ENCODE measurements at regions not wholly inside any gene's neighbourhood (a gene's known extent, or its start where the extent isn't known, plus 50 kb on each side); places are given as distances from the start of the nearest gene placed in this dataset.
"Not testable (repeated sequence)": the region's sequence is repeated elsewhere in the genome, so short reads cannot be mapped to it uniquely, and the experiment has no call there.

DNA sequence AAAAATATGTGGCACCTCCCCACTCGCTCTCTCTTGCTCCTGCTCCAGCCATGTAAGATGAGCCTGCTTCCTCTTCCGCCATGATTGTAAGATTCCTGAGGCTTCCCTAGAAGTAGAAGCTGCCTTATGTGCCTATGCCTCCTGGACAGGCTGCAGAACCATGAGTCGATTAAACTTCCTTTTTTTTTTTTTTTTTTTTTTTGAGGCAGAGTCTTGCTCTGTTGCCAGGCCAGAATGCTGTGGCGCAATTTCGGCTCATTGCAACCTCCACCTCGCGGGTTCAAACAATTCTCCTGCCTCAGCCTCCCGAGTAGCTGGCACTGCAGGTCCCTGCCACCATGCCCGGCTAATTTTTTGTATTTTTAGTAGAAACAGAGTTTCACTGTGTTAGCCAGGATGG lies 112.5 kb downstream of the FAM217A start (continued):
- TF ChIP-seq SMAD4 (CRISPR knock-in tag; IDR thresholded peaks at IDR 0.05) (no peak), ZNF232 (CRISPR knock-in tag; IDR thresholded peaks at IDR 0.05) (no peak)
- TF ChIP-seq, protein P1, sequence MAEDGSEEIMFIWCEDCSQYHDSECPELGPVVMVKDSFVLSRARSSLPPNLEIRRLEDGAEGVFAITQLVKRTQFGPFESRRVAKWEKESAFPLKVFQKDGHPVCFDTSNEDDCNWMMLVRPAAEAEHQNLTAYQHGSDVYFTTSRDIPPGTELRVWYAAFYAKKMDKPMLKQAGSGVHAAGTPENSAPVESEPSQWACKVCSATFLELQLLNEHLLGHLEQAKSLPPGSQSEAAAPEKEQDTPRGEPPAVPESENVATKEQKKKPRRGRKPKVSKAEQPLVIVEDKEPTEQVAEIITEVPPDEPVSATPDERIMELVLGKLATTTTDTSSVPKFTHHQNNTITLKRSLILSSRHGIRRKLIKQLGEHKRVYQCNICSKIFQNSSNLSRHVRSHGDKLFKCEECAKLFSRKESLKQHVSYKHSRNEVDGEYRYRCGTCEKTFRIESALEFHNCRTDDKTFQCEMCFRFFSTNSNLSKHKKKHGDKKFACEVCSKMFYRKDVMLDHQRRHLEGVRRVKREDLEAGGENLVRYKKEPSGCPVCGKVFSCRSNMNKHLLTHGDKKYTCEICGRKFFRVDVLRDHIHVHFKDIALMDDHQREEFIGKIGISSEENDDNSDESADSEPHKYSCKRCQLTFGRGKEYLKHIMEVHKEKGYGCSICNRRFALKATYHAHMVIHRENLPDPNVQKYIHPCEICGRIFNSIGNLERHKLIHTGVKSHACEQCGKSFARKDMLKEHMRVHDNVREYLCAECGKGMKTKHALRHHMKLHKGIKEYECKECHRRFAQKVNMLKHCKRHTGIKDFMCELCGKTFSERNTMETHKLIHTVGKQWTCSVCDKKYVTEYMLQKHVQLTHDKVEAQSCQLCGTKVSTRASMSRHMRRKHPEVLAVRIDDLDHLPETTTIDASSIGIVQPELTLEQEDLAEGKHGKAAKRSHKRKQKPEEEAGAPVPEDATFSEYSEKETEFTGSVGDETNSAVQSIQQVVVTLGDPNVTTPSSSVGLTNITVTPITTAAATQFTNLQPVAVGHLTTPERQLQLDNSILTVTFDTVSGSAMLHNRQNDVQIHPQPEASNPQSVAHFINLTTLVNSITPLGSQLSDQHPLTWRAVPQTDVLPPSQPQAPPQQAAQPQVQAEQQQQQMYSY (CRISPR knock-in tag; IDR thresholded peaks at IDR 0.05), result no peak

DNA sequence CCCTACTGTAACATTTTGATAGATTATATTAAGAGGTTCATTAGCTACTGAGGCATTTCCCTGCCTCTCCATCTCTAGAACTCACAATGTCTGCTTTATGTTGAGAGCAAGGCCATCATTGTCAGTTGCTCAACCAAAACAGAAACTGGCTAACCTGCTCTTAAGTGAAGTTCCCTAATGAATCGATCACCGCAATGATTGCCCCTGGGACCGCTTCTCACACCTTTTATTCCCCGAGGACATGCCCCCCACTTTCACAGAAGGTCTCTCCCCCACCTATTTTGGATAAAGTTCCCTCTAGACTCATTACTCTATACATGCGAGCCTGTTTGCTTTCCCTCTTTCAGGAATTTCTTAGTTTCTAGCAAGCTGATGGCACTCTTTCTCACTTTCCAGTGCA lies 108.8 kb downstream of the FAM217A start:
- no peak for DNase-seq (ENCODE audit: low spot score)
- H3K4me3 Mint-ChIP-seq, result no peak overlapping the region
- H3K36me3 Mint-ChIP-seq, result no peaks in the 10 kb centered on the region
- TF ChIP-seq NR3C1 (CRISPR knock-in tag; conservative IDR thresholded peaks at IDR 0.05; ENCODE audit: low read depth), result no peak
- TF ChIP-seq, protein P2, sequence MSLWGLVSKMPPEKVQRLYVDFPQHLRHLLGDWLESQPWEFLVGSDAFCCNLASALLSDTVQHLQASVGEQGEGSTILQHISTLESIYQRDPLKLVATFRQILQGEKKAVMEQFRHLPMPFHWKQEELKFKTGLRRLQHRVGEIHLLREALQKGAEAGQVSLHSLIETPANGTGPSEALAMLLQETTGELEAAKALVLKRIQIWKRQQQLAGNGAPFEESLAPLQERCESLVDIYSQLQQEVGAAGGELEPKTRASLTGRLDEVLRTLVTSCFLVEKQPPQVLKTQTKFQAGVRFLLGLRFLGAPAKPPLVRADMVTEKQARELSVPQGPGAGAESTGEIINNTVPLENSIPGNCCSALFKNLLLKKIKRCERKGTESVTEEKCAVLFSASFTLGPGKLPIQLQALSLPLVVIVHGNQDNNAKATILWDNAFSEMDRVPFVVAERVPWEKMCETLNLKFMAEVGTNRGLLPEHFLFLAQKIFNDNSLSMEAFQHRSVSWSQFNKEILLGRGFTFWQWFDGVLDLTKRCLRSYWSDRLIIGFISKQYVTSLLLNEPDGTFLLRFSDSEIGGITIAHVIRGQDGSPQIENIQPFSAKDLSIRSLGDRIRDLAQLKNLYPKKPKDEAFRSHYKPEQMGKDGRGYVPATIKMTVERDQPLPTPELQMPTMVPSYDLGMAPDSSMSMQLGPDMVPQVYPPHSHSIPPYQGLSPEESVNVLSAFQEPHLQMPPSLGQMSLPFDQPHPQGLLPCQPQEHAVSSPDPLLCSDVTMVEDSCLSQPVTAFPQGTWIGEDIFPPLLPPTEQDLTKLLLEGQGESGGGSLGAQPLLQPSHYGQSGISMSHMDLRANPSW (CRISPR knock-in tag; conservative IDR thresholded peaks at IDR 0.05; ENCODE audit: low read depth), result no peak
- TF ChIP-seq, protein P3, sequence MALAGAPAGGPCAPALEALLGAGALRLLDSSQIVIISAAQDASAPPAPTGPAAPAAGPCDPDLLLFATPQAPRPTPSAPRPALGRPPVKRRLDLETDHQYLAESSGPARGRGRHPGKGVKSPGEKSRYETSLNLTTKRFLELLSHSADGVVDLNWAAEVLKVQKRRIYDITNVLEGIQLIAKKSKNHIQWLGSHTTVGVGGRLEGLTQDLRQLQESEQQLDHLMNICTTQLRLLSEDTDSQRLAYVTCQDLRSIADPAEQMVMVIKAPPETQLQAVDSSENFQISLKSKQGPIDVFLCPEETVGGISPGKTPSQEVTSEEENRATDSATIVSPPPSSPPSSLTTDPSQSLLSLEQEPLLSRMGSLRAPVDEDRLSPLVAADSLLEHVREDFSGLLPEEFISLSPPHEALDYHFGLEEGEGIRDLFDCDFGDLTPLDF (CRISPR knock-in tag; IDR thresholded peaks at IDR 0.05), result no peak
- TF ChIP-seq, protein P4, sequence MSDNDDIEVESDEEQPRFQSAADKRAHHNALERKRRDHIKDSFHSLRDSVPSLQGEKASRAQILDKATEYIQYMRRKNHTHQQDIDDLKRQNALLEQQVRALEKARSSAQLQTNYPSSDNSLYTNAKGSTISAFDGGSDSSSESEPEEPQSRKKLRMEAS (CRISPR knock-in tag; IDR thresholded peaks at IDR 0.05), result no peak
- no peak for TF ChIP-seq SOX15 (CRISPR knock-in tag; IDR thresholded peaks at IDR 0.05)
- TF ChIP-seq ESRRA (CRISPR knock-in tag; IDR thresholded peaks at IDR 0.05; ENCODE audit: borderline replicate concordance), result no peak
- no peak for TF ChIP-seq MXD4 (CRISPR knock-in tag; IDR thresholded peaks at IDR 0.05; ENCODE audit: borderline replicate concordance)
- no peak for TF ChIP-seq ZNF317 (CRISPR knock-in tag; IDR thresholded peaks at IDR 0.05; ENCODE audit: borderline replicate concordance, low read depth)
- TF ChIP-seq ELF4 (CRISPR knock-in tag; IDR thresholded peaks at IDR 0.05; ENCODE audit: low read depth), result no peak
- TF ChIP-seq, protein P5, sequence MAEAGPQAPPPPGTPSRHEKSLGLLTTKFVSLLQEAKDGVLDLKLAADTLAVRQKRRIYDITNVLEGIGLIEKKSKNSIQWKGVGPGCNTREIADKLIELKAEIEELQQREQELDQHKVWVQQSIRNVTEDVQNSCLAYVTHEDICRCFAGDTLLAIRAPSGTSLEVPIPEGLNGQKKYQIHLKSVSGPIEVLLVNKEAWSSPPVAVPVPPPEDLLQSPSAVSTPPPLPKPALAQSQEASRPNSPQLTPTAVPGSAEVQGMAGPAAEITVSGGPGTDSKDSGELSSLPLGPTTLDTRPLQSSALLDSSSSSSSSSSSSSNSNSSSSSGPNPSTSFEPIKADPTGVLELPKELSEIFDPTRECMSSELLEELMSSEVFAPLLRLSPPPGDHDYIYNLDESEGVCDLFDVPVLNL (CRISPR knock-in tag; IDR thresholded peaks at IDR 0.05; ENCODE audit: borderline replicate concordance, low read depth), result no peak
- no peak for TF ChIP-seq KAT7 (CRISPR knock-in tag; IDR thresholded peaks at IDR 0.05; ENCODE audit: borderline replicate concordance)
- no peak for TF ChIP-seq OVOL2 (CRISPR knock-in tag; IDR thresholded peaks at IDR 0.05; ENCODE audit: borderline replicate concordance)
- no peaks in the 10 kb centered on the region; the same call in 1 of the 2 replicates for H3K27me3 Mint-ChIP-seq (ENCODE audit: low read depth)
- ChIA-PET CTCF (interaction anchor here (1.1 to 1.5 kb wide), 2 partner anchors 37 to 121 kb away, joined by 4 to 5 read pairs; no protein-coding TSS in a partner anchor), POLR2A (no interaction called here)
- no peak for ATAC-seq
- peaks cover 10% of the 10 kb centered on the region; the same call in 1 of the 2 replicates for H3K4me1 Mint-ChIP-seq
- no peaks in the 10 kb centered on the region for H3K9me3 Mint-ChIP-seq
- no peak overlapping the region for H3K27ac Mint-ChIP-seq

DNA sequence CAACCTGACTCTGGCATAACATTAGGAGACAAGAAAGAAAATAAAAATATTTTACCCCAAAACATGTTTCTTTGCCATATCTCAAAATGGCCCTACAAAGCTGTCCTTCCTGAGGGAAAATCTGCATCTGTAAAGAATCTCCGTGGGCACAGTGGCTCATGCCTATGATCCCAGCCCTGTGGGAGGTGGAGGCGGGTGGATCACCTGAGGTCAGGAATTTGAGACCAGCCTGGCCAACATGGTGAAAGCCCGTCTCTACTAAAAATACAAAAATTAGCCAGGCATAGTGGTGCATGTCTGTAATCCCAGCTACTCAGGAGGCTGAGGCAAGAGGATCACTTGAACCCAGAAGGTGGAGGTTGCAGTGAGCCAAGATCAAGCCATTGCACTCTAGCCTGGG lies 105.8 kb downstream of the FAM217A start:
- H3K36me3 Mint-ChIP-seq; H3K27ac Mint-ChIP-seq; H3K27me3 Mint-ChIP-seq (ENCODE audit: low read depth); ATAC-seq; H3K4me3 Mint-ChIP-seq; H3K9me3 Mint-ChIP-seq; POLR2A ChIA-PET; DNase-seq (ENCODE audit: low spot score): not testable (repeated sequence)
- CTCF ChIA-PET, result interaction anchor here (1.1 to 3.9 kb wide), 2 partner anchors 86 to 124 kb away, joined by 3 to 27 read pairs; partner anchors contain the start of gene FAM50B
- peaks cover 14% of the 10 kb centered on the region for H3K4me1 Mint-ChIP-seq

Measured in WTC11 (cell line).